ENCODE measurements at regions not wholly inside any gene's neighbourhood (a gene's known extent, or its start where the extent isn't known, plus 50 kb on each side); places are given as distances from the start of the nearest gene placed in this dataset.

- no peak for TF ChIP-seq CTCF (IDR thresholded peaks at IDR 0.05)
- no peak for TF ChIP-seq POLR2A (IDR thresholded peaks at IDR 0.05)
Measured at GRCh38 chr10:29395409-29395808, 106.5 kb downstream of the LYZL1 start.
